ENCODE measurements at regions not wholly inside any gene's neighbourhood (a gene's known extent, or its start where the extent isn't known, plus 50 kb on each side); places are given as distances from the start of the nearest gene placed in this dataset.

DNA sequence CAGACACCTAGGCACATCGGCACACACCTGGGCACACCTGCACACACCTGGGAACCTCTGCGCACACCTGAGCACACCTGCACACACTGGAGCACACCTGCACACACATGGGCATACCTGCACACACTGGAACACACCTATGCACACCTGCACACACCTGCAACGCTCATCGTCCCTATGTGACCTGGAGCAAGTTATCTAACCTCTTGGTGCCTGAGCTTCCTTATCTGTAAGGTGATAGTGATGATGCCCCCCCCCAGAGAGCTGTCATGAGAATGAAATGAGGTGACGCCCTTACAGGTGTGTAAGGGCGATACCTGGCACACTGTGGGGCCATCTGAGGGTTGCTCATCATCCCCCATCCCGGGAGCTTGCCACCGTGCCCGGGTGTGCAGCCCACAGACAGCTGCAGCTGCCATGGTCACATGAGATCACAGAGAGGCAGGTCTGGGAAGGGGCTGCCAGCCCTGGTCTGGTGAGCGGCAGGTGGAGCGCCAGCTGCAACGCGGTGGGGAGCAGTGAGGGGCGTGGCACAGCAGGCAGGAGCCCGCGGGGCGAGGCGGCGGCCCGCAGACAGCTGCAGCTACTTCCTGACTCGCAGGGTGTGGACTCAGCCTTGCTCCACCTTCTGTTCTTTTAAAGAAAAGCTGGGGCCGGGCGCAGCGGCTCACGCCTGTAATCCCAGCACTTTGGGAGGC, 59.9 kb upstream of the FBRSL1 start:
- H3K9ac ChIP-seq (ENCODE audit: low read length): no peak overlapping the region
- peaks cover 11% of the 10 kb centered on the region for H3K27me3 ChIP-seq (ENCODE audit: control insufficient read depth, insufficient read depth, low read length)
- peak overlapping the region; percentile 19 for H3K4me3 ChIP-seq (ENCODE audit: low read length)
- no peak overlapping the region for H3K27ac ChIP-seq (ENCODE audit: low read depth, low read length)
- H3K36me3 ChIP-seq (ENCODE audit: control insufficient read depth, insufficient read depth, low read length): no peaks in the 10 kb centered on the region
- no peaks in the 10 kb centered on the region for H3K4me1 ChIP-seq (ENCODE audit: control insufficient read depth, insufficient read depth, low read length)

DNA sequence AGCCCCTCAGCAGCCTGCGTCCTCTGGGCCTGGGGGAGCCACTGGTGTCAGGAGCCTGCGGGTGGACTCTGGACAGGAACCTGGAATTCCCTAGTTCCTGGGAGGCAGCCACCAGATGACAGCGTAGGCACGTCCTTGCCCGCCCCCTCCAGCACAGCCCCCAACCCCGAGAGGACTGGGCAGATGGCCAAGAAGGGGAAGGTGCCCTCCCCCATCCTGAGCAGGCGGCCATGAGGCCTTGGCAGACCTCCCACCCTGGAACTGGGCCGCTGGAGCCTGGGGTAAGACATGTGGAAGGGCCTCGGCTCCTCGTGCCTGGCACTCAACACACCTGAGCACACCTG, 60.4 kb upstream of the FBRSL1 start:
- Histone ChIP-seq H3K9ac (ENCODE audit: low read length) (no peak overlapping the region), H3K27me3 (ENCODE audit: control insufficient read depth, insufficient read depth, low read length) (peaks cover 11% of the 10 kb centered on the region), H3K27ac (ENCODE audit: low read depth, low read length) (no peak overlapping the region), H3K36me3 (ENCODE audit: control insufficient read depth, insufficient read depth, low read length) (no peaks in the 10 kb centered on the region), H3K4me1 (ENCODE audit: control insufficient read depth, insufficient read depth, low read length) (no peaks in the 10 kb centered on the region), H3K4me3 (ENCODE audit: low read length) (no peak overlapping the region)

DNA sequence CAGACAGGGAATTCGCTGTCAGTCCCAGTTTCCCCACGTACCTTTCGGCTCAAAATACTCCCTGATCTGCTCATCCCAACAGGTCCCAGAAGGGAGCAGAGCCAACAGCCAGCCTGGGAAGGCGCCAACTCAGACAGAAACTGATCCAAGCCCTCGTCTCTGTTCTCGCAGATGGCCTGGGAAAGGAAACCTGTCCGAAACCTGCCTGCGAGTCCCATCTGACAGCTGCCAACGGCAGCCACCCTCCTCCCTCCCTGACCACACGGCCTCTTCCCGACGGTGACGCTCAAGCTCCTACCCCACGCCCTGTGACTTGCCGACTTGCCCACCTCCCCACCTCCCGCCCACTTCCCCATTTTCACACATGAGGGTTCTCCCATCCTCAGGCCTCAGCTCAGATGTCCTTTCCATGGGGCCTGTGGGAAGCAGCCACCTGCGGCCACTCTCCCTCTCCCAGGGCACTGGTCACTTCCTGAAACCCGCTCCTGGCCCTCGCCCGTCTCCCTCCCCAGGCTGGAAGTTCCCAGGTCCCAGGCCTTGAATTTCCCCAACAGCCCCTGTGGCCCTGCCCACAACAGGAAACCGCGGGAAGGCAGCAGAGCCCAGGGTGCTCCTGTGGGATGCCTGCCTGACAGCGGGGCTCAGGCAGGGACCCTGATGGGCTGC, 60.9 kb upstream of the FBRSL1 start:
- H3K9ac ChIP-seq (ENCODE audit: low read length): no peak overlapping the region
- H3K27ac ChIP-seq (ENCODE audit: low read depth, low read length): no peak overlapping the region
- peak overlapping the region; percentile 13 for H3K4me3 ChIP-seq (ENCODE audit: low read length)
- H3K27me3 ChIP-seq (ENCODE audit: control insufficient read depth, insufficient read depth, low read length): peaks cover 11% of the 10 kb centered on the region
- no peaks in the 10 kb centered on the region for H3K4me1 ChIP-seq (ENCODE audit: control insufficient read depth, insufficient read depth, low read length)
- H3K36me3 ChIP-seq (ENCODE audit: control insufficient read depth, insufficient read depth, low read length): no peaks in the 10 kb centered on the region

DNA sequence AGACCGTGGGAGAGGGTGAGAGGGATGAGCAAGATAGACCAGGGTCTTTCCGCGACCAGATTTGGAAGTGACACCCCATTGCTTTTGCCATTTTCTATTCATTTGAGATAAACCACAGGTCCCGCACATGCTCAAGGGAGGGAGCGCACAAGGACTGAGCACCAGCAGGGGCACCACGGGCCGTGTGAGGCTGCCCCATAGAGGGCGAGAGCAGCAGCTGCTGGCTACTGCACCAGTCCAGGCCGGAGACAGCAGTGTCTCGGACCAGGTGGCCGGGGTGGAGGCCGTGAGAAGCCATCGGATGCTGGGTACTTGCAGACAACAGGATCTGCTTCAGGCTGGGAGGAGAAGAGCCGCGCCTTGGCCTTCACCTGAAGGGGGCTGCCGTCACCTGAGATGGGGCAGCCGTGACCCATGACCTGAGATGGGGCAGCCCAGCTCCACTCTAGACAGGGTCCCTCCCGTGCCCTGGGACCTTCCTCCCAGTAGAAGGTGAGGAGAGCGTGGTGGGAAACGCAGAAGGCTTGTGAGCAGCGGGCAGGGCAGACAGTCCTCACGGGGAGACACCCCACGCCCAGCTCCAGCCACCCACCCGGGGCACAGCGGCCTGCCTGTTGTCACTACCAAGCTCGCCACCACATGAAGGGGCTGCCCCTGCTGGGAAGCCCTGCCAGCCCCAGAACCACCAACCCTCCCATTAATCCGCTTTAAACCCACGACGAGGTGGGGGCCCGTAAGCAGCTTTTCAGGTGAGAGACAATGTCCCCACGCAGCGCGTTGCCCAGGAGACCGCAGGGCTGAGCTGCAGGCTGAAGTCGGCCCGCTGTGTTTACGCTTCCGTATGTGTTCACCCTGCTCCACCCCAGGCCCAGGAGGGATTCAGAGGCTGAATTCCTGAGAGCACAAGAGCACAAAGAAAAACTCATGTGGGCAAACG, 61.7 kb upstream of the FBRSL1 start:
- Histone ChIP-seq H3K9ac (ENCODE audit: low read length) (no peak overlapping the region), H3K4me1 (ENCODE audit: control insufficient read depth, insufficient read depth, low read length) (no peaks in the 10 kb centered on the region), H3K36me3 (ENCODE audit: control insufficient read depth, insufficient read depth, low read length) (no peaks in the 10 kb centered on the region), H3K27me3 (ENCODE audit: control insufficient read depth, insufficient read depth, low read length) (peaks cover 18% of the 10 kb centered on the region), H3K27ac (ENCODE audit: low read depth, low read length) (no peak overlapping the region), H3K4me3 (ENCODE audit: low read length) (no peak overlapping the region)

DNA sequence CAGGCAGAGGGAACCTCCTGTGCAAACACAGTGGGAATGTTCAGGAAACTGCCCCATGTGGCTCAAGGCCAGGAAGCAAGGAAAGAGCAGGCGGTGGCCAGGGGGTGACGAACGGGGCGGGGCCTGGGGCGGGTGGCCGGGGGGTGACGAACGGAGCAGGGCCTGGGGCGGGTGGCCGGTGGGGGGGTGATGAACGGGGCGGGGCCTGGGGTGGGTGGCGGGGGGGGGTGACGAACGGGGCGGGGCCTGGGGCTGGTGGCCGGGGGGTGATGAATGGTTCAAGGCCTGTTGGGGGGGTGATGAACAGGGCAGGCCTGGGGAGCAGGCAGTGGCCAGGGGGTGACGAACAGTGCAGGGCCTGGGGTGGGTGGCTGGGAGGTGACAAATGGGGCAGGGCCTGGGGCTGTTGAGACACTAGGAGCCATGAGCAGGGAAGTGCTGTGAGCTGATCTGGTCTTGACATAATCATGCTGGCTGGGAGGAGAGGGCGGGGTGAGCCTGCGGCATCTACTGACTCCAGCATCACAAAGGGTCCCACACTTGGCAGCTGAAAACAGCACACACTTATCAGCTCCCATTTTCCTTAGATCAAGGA, 62.7 kb upstream of the FBRSL1 start:
- Histone ChIP-seq H3K4me3 (ENCODE audit: low read length) (no peak overlapping the region), H3K36me3 (ENCODE audit: control insufficient read depth, insufficient read depth, low read length) (no peaks in the 10 kb centered on the region), H3K9ac (ENCODE audit: low read length) (no peak overlapping the region), H3K27ac (ENCODE audit: low read depth, low read length) (no peak overlapping the region), H3K4me1 (ENCODE audit: control insufficient read depth, insufficient read depth, low read length) (no peaks in the 10 kb centered on the region), H3K27me3 (ENCODE audit: control insufficient read depth, insufficient read depth, low read length) (peaks cover 21% of the 10 kb centered on the region)

DNA sequence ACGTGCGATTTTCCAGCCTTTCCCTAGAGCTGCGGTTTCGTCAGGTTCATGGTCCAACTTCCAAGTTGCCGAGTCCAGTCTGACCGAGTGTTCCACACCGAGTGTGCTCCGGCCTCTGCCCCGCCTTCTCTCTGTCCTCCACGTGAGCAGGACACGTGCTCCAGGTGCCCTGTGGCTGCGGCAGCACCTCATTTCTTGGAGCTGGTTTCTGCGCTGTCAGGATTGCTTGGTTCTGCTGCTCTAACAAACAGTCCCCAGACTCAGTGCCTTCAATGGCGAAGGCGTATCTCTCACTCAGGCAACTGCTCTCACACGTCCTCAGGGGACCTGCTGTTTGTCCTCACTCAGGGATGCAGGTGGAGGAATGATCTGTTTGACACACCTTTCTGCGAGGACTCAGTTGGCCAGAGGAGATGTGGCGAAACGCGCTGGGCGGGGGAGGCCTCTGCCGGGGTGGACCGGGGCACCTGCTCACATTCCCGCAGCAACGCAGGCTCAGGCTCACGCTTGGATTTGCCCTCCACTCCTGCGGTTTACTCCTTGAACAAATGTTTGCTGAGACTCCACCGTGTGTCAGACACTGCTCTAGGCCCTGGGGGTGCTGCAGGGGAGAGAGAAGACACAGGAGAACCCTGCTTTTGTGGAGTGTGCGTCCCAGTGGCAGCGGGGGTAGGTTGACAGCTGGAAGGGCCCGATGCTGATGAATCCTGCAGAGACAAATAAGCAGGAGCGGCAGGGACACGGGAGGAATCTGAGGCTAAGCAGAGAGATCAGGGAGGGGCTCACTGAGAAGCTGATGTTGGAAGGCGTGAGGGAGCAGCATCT, 63.4 kb upstream of the FBRSL1 start:
- Histone ChIP-seq H3K4me1 (ENCODE audit: control insufficient read depth, insufficient read depth, low read length) (no peaks in the 10 kb centered on the region), H3K9ac (ENCODE audit: low read length) (no peak overlapping the region), H3K36me3 (ENCODE audit: control insufficient read depth, insufficient read depth, low read length) (no peaks in the 10 kb centered on the region), H3K4me3 (ENCODE audit: low read length) (no peak overlapping the region), H3K27ac (ENCODE audit: low read depth, low read length) (no peak overlapping the region), H3K27me3 (ENCODE audit: control insufficient read depth, insufficient read depth, low read length) (peaks cover 24% of the 10 kb centered on the region)

DNA sequence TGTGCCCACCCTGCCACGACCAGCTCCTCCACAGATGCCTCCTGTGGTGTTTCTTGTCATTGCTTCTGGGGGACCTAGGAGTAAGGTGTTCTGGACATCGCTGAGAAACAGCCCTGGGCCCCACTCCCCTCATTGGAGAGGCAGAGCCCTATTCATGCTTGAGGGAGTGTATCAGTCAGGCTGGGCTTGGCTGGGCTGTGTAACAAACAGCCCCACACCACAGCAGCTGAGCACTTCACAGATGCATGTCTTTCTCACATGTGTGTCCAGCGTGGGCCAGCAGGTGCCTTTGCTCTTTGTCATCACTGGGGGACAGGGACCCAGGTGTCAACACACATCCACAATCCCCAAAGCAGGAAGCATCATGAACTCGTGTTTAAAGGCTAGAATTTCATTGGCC, 65.1 kb upstream of the FBRSL1 start:
- H3K9ac ChIP-seq (ENCODE audit: low read length): no peak overlapping the region
- H3K36me3 ChIP-seq (ENCODE audit: control insufficient read depth, insufficient read depth, low read length): no peaks in the 10 kb centered on the region
- no peak overlapping the region for H3K27ac ChIP-seq (ENCODE audit: low read depth, low read length)
- H3K4me3 ChIP-seq (ENCODE audit: low read length): no peak overlapping the region
- H3K4me1 ChIP-seq (ENCODE audit: control insufficient read depth, insufficient read depth, low read length): no peaks in the 10 kb centered on the region
- peaks cover 22% of the 10 kb centered on the region for H3K27me3 ChIP-seq (ENCODE audit: control insufficient read depth, insufficient read depth, low read length)

DNA sequence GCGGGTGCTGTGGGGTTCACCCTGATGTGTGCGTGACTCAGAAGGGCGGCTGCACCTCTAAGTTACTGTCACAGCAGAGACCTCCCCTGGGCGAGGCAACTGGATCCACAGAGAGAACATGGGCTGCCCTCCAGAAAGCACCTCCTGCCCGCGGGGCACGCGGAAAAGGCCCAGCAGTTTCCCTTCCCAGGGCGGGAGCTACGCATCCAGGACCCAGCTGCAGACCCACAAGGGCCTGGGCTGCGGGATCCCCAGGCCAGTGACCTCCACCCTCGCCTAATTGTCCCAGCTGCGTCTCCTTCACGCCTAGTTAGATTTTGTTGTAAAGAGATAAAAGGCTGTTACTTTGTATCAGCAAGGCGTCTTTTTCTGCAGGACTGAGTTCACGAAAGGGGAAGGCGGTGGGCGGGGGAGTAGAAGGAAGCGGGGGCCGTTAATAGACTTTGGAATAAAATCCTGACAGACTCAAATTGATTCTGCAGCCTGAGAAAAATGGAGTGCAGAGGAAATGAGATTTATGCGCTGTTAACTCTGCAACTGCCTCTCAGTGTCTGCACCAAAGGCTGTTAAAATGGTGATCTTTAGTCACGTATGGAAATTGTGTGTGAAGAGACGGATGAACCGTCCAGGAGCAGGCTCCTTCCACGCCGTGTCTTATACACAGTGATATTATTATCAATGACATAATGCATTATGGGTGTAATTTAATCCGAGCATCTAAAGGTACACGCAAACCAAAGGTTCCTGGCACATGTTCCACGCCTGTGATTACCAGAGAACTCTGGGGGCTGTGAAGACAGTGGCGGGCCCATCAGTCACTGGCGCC, 65.9 kb upstream of the FBRSL1 start:
- no peaks in the 10 kb centered on the region for H3K4me1 ChIP-seq (ENCODE audit: control insufficient read depth, insufficient read depth, low read length)
- no peaks in the 10 kb centered on the region for H3K36me3 ChIP-seq (ENCODE audit: control insufficient read depth, insufficient read depth, low read length)
- H3K27me3 ChIP-seq (ENCODE audit: control insufficient read depth, insufficient read depth, low read length): peaks cover 18% of the 10 kb centered on the region
- no peak overlapping the region for H3K4me3 ChIP-seq (ENCODE audit: low read length)
- H3K27ac ChIP-seq (ENCODE audit: low read depth, low read length): no peak overlapping the region
- H3K9ac ChIP-seq (ENCODE audit: low read length): no peak overlapping the region

DNA sequence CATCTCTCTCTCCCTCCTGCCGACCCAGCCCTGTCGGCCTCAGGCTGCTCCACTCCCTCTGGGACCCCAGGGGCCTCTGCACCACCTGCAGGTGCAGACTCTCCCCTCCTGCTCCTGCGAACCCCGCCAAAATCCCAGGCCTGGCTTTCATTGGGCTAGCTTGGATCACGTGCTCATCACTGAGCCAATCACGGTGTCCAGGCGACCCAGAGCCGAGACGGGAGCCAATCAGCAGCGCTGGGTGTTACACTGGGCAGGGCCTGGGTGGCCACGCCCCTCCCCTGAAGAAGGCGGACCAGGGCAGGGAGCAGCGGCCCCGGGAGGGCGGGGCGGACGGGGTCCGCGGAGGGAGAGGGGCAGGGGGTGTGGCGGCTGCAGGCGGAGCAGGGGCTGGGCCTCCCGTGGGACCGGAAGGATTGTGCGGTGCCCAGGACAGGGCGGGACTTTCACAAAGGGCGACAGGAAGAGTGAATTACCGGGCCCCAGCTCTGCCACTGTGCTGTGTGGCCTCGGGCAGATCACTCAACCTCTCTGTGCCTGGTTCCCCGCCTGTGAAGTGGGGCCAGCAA, 66.6 kb upstream of the FBRSL1 start:
- Histone ChIP-seq H3K27me3 (ENCODE audit: control insufficient read depth, insufficient read depth, low read length) (peaks cover 17% of the 10 kb centered on the region), H3K9ac (ENCODE audit: low read length) (no peak overlapping the region), H3K27ac (ENCODE audit: low read depth, low read length) (no peak overlapping the region), H3K4me3 (ENCODE audit: low read length) (no peak overlapping the region), H3K4me1 (ENCODE audit: control insufficient read depth, insufficient read depth, low read length) (no peaks in the 10 kb centered on the region), H3K36me3 (ENCODE audit: control insufficient read depth, insufficient read depth, low read length) (no peaks in the 10 kb centered on the region)

DNA sequence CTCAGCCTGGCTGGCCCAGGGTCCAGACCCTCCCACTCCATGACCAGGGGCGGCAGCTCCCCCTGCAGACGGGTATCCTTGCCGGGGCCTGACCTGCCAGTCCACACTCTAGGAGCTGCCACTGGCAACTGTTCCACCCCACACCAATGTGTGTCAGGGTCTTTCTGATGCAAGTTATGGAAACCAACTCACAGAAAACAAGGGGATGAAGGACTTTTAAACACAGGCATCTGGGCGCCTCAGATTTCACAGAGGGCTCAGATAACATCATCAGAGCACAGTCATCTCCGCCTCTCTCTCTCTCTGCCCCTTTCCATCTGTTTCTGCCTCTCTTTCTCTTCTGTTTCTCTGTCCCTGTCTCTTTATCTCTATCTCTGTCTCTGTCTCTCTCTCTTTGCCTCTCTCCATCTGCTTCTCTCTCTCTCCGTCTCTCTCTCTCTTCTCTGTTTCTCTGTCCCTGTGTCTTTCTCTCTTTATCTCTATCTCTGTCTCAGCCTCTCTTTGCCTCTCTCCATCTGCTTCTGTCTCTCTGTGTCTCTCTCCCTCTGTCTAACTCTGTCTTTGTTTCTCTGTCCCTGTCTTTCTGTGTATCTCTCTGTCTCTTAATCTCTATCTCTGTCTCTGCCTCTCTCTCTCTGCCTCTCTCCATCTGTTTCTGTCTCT, 67.4 kb upstream of the FBRSL1 start:
- no peak overlapping the region for H3K9ac ChIP-seq (ENCODE audit: low read length)
- H3K27ac ChIP-seq (ENCODE audit: low read depth, low read length): no peak overlapping the region
- H3K36me3 ChIP-seq (ENCODE audit: control insufficient read depth, insufficient read depth, low read length): no peaks in the 10 kb centered on the region
- no peak overlapping the region for H3K4me3 ChIP-seq (ENCODE audit: low read length)
- H3K4me1 ChIP-seq (ENCODE audit: control insufficient read depth, insufficient read depth, low read length): no peaks in the 10 kb centered on the region
- peaks cover 19% of the 10 kb centered on the region for H3K27me3 ChIP-seq (ENCODE audit: control insufficient read depth, insufficient read depth, low read length)

DNA sequence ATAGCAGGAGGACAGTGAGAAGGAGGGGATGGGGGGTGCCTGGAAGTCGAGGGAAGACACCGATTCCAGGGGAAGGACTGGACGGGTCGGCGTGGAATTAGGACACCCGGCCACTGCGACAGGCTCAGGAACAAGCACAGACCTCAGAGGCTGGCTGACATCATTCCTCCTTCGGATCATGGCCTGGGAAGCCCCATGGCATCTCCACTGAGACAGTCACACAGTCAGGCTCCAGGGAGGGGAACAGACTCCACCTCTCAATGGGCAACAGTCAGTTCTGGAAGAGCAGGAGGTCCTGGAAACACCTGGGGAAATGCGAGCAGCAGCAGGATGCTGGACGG, 67.9 kb upstream of the FBRSL1 start:
- Histone ChIP-seq H3K36me3 (ENCODE audit: control insufficient read depth, insufficient read depth, low read length) (no peaks in the 10 kb centered on the region), H3K27ac (ENCODE audit: low read depth, low read length) (no peak overlapping the region), H3K9ac (ENCODE audit: low read length) (no peak overlapping the region), H3K4me1 (ENCODE audit: control insufficient read depth, insufficient read depth, low read length) (no peaks in the 10 kb centered on the region), H3K4me3 (ENCODE audit: low read length) (no peak overlapping the region), H3K27me3 (ENCODE audit: control insufficient read depth, insufficient read depth, low read length) (peaks cover 19% of the 10 kb centered on the region)
